ENCODE measurements at regions not wholly inside any gene's neighbourhood (a gene's known extent, or its start where the extent isn't known, plus 50 kb on each side); places are given as distances from the start of the nearest gene placed in this dataset.
"Not testable (repeated sequence)": the region's sequence is repeated elsewhere in the genome, so short reads cannot be mapped to it uniquely, and the experiment has no call there.

DNA sequence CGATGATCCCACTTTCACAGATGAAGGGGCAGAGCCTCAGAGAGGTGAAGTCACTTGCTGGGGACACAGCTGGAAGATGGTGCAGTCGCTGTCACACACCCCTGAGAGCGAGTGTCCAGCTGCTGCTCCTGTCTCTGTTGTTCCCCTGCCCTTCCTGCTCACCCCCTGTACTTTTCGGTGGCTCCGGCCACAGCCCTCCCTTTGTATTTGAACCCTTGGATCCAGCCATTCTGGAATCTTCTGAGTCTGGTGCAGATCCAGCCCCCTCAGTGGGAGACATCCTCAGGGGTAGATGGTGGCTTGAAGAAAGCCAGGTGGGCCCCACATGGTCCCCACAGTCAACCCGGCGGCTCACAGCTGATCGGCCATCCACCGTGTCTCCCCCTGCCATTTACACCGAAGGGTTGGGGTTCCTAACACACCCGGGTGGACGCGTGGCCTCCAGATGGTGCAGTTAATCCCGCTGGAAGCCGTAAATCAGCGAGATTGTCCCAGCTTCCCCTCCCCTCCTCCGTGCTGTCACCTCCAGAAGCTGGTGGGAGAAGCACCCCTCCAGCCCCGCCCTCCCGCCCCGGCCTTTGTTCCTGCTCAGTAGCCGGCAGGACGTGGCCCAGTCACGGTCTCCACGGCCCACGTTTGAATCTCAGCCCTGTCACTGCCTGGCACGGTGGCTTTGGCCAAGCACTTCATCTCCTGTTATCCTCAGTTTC is 204.8 kb downstream of the C9orf50 start:
- DNase-seq (ENCODE audit: low read depth), result no peak

DNA sequence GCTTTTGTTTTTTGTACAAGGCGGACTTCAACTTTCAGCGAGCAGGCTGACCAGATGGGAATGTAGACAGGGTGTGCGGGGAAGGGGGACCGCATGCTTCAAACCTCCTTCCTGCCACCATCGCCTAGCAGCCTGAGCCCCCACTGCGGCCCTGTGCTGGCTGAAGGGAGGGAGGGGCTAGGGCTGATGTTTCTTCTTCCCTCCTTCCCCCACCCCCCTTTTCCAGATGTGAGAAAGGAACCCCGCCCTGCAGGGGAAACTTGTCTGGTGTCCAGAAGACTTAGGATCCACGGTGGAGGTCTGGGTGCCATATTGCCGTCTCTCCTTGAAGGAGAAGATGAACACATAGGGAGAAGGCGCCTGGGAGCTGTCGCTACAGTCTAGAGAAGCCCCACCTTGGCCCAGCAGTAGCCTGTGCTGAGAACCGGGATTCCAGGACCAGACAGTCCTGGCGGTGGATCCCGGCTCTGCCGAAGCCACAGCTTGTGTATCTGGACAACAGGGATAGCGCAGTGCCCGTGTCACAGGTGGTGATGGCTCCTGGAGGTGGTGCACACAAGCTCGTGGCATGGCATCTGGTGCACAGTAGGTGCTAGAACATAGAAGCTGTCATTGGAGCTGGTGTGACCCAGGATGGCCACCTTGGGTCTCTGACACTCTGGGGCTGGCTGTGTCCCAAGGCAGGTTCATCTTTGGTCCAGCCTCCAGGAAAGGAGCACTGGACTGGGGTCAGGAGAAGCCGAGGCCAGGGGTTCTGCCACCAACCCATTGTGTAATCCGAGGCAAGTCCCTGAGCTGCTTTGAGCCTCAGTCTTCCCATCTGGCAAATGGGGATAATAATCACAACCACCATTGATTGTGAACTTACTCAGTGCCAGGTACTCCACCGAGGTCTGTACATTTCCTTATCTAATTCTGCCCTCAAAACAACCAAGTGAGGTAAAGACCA is 205.6 kb downstream of the C9orf50 start:
- no peak for DNase-seq (ENCODE audit: low read depth)

DNA sequence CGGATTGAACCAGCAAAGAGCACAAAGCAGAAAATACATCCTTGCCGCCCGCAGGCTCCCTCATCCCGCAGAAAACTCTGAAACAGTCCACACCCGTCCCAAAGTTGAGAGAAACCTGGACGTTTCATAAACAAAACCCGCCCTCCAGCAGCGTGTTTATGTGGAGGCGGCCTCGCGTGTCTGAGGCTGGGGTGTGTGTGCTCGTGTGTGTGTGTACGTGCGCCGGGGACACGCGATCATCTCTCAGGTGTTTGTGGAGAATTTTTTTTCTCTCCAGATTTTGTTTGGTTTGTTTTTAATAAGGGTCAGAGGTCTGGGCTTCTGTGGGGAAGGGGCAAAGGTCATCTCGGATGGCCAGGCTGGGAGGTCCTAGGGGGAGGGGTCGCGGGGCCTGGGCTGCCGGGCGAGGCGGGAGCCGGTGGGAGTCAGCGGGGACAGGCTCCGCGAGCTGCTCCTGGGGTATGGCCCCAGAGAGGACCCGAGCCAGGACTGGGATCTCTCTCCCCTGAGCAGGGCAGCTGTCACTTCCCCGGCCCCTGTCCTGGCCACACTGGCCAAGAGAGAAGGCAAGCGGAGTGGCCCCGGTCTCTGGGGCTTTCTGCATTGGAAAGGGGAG is 206.4 kb downstream of the C9orf50 start:
- peak; percentile 47 for DNase-seq (ENCODE audit: low read depth)

DNA sequence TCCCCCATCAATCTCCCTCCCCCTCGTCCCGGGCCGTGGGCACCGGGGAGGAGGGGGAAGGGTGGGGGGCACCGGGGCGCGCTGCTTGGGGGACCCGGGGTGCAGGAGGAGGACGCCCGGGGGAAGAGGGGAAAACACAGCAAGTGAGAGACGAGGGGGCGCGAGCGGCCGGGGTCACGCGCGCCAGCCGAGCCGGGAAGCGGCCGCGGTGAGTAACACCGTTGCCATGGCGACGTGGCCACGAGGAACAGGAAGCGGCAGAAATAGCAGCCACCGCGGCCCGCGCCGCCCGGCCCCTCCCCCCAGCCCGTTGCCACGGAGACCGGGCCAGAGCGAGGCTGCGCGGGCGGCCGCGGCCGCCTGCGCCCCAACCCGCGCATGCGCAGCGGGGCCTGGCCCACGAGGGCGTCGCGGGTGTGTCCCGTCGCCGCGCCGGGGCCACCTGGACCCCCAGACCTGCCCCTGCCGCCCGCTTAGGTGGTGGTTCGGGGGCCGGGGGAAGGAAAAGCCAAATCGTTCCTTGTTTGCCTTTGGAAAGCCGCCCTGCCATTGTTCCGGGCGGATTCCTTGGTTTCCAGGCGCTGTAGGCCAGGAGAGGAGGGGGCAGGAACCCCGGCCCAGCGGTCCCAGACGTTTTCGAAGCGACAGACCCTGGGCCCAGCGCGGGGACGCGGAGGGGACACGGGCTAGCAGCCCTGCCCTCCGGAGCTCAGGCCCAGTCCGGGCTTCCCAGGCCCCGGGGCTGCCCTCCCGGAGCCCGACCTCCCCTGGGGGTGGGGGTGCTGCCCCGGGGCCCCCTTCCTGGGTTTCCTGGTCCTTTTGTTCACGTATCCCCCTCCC is 207.1 kb downstream of the C9orf50 start:
- DNase-seq (ENCODE audit: low read depth), result peak; percentile 97

DNA sequence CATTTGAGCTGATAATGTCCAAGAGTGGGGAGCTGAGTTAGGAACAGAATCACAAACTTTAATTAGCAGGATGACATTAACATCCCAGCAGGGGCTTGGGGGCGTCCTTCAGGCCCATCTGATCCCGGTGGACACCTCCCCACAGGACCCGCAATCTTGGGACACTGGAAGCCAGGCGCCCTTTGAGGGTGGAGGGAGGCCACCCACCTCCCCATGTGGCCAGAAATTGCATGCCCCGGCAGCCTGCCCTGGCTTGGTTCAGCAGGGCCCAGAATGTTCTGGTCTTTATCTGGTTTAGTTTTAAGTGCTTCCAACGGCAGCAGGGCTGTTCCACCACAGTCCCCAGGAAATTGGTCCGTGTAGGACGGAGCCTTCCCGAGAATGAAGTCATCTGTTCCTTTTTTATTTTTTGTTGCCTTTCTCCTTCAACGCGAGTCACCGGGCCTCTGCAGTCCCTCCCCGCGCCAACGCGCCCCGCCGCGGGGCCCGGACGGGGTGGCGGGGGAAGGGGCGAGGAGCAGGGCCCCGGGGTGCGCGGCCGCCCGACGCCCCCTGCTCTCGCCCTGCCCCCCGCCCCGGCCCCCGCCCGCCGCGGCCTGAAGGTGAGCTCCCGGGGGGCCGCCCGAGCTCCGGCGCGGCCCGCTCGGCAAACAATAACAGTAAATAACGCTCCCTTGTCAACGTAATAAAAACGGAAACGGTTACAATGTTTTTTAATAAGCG is 207.9 kb downstream of the C9orf50 start:
- peak; percentile 80 for DNase-seq (ENCODE audit: low read depth)

DNA sequence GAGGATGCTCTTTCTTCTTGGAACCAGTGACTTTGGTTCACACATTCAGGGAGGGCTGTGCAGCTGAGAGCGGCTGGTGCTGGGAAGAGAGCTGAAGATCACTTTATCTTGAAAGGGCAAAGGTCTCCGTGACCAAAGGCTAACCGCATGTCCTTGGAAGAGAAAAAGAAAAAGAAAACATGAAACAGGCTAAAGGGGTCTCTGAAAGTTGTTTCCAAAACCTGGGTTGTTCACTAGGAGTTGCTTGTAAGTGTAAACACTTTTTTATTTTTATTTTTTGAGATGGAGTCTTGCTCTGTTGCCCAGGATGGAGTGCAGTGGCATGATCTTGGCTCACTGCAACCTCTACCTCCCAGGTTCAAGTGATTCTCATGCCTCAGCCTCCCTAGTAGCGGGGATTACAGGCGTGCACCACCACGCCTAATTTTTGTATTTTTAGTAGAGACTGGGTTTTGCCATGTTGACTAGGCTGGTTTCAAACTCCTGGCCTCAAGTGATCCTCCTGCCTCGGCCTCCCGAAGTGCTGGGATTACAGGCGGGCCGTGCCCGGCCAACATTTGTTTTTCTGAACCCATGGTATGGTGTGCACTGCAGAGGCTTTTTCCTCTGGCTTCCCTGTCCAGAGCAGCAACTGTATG is 208.6 kb downstream of the C9orf50 start:
- not testable (repeated sequence) for DNase-seq (ENCODE audit: low read depth)

DNA sequence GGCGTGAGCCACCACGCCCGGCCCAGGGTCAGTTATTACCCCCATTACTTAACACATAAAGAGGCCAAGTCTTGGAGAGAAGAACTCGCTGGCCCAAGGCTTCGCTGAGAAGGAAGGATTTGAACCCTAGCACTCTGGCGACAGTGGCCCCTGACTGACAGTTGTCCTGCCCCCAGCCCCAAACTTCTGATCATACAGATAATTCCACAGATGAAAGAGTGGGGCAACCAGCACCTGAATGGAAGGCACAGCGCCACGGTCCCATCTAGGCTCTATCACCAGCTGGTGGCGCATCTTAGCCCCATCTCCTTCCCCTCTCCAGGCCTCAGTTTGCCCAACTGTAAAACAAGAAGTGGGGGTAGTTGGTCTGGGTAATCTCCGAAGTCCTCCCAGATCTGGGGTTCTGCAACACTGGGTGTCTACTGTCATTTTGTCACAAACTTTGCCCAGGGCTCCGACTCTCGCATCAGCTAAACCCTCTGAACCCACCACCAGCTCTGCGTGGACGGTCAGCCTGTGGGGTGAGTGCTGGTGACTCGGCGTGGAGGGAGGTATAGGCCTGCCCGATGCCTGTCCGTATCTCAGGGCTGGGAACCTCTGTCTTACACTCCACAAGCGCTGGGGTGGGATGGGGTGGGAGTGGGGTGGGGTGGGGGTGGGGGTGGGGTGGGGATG is 209.3 kb downstream of the C9orf50 start:
- no peak for DNase-seq (ENCODE audit: low read depth)

DNA sequence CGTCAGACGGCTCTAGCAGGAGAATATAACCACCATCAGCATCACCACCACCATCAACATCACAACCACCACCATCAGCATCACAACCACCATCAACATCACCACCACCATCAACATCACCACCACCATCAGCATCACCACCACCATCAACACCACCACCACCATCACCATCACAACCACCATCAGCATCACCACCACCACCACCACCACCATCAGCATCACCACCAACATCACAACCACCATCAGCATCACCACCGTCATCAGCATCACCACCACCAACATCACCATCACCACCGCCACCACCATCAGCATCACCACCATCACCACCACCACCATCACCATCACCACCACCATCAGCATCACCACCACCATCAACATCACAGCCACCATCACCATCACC is 210.7 kb downstream of the C9orf50 start:
- DNase-seq (ENCODE audit: low read depth), result no peak

DNA sequence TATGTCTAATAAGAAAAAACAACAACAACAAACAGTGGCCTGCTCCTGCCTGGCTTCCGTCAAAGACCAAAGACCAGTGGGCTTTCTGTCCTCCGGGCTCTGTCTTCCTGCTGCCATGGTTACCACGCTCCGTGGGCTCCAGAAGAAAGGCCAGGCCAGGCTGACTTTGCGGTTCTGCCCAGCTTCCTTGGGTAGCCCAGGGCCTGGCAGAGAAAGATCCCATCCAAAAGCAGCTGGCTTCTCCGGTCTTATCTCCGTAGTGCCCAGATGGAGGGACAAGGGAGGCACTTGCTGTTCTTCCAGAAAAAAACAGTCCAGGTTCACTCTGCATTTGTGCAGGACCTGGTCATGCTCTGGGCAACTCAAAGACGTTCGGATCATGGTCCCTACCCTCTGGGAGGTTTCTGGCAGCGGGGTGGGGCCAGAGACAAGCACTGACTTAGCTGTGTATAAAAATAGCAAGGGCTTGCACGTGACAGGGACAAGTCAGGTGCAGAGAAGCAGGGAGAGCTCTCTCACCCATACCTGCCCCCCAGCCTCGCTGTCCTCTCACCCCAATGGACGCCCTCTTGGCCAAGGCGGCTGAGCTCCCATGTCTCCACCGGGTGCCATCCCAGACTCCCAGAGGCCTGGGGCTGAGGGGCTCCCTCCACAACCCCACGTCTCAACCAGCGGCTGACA is 212.2 kb downstream of the C9orf50 start:
- peak; percentile 75 for DNase-seq (ENCODE audit: low read depth)

DNA sequence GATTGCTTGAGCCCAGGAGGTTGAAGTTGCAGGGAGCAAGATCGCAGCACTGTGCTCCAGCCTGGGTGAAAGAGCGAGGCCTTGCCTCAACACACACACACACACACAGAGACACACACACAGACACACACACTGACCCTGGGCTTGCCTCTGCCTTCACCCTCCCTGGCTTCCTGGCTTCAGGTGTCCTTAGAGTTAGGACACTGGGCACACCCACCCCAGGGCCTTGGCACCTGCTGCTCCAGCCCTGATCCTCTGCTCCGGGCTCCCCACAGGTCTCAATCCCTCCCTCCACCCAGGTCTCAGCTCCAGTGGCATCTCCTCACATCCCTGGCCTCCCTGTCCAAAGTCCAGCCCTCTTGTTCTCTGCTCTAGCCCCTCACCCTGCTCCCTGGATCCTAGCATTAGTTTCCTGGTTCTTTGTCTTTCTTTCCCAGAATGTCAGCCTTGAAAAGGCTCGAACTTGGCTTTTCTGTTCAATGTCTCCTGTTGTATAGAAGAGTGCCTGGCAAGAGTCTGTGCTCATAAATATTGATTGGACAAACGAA is 212.9 kb downstream of the C9orf50 start:
- no peak for DNase-seq (ENCODE audit: low read depth)

DNA sequence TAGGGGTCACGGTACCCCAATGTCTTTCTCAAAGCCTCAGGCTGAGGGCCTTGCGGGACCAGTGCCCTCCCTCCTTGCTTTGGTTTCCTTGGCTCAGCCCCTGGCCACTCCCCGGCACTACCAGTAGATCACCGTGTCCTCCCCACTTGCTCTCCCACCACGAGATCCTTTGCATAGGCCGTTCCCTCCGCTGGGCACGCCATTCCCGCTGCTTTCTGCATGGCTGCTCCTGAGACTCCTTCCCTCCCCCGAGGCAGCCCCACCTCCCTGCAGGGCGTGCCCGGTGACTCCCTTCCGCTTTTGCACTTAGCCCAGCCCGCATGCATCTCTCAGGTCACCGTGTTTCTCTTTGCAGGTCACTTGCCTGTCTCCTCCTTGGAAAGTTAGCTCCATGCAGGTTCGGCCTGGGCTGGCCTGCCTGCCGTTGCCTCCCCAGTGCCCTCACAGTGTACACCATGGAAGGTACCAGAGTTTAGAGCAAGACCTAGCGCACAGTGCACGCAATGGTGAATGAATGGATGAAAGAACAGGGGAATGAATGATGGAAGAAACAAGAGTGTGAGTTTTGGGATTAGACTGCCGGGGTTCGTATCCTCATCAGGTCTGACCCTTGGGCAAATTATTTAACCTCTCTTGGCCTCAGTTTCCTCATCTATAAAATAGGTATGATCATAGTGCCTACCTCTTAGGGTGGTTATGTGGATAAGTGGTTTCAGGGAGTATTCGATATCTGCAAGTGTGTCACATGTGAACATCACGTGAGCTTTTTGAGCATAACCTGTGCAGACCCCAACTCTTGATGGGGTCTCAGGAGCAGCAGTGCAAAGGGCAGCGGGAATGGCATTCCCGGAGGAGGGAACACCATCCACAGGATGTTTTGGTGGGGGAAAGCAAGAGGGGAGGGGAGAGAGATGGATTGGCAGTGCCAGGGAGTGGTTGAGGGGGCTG is 214.3 kb downstream of the C9orf50 start:
- DNase-seq (ENCODE audit: low read depth), result no peak

DNA sequence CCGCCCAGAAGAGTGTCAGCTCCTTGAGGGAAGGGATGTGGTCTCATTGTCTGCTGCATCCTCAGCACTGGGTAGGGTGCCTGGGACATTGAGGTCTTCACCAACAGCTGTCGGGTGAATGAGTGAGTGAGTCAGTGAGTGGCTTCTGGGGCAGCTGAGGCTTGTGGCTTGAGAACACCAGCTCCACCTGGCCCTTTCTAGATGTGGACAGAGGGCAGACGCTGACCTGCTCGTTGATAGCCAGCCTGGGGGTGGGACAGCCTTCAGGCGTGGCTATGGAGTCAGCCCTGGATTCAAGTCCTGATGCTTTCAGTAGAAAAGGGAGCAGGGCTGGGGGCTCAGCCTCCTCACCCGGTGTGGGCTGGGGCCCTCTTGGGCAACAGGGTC is 215.1 kb downstream of the C9orf50 start:
- DNase-seq (ENCODE audit: low read depth), result peak; percentile 76

DNA sequence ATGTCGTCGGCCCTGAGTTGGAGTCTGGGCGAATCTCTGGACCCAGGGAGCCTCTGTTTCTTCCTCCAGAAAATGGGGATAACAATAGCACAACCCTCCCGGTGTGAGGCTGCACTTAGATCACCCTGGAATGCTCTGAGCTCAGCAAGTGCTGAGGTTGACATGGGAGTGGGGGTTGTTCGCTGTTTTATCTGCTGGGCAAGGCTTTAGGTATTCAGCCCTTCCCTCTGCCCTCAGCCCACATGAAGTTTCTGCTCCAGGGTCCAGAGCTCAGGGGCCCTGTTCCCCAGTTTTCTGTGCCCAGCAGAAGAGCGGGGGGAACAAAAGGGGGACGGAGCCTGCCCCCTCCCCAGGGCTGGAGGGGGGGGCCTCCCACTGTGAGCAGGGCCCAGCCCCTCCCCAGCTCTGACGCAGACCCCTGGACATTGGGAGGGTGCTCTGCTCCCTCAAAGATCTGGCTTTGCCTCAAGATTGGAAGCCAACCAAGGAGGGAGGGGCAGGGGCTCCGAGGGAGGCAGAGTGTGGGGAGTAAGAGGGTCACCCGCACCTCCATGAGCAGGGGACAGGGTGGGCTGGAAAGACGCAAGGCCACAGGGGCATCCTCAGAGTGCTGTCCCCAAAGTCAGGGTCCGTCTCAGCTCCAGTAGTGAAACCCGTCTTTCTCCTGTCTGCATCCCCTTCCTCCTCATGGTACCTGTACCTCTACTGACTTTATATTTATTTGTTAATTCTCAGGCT is 215.6 kb downstream of the C9orf50 start:
- no peak for DNase-seq (ENCODE audit: low read depth)

DNA sequence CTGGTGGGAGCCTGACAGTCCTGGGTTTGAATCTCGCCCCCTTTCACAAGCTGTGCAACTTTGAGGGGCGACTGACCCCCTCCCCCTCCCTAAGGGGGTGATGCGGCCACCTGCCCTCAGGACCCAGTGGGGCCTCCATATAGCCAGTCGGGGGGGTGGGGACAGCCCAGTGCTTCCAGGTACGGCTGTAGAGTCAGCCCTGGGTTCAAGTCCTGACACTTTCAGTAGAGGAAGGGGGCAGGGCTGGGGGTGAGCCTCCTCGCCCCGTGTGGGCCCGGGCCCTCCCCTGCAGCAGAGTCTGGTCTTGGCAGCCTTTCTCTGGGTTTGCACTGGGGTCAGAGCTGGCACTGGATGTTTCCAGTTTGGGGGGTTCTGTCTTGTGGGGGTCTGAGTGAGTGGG is 216.3 kb downstream of the C9orf50 start:
- DNase-seq (ENCODE audit: low read depth), result no peak

DNA sequence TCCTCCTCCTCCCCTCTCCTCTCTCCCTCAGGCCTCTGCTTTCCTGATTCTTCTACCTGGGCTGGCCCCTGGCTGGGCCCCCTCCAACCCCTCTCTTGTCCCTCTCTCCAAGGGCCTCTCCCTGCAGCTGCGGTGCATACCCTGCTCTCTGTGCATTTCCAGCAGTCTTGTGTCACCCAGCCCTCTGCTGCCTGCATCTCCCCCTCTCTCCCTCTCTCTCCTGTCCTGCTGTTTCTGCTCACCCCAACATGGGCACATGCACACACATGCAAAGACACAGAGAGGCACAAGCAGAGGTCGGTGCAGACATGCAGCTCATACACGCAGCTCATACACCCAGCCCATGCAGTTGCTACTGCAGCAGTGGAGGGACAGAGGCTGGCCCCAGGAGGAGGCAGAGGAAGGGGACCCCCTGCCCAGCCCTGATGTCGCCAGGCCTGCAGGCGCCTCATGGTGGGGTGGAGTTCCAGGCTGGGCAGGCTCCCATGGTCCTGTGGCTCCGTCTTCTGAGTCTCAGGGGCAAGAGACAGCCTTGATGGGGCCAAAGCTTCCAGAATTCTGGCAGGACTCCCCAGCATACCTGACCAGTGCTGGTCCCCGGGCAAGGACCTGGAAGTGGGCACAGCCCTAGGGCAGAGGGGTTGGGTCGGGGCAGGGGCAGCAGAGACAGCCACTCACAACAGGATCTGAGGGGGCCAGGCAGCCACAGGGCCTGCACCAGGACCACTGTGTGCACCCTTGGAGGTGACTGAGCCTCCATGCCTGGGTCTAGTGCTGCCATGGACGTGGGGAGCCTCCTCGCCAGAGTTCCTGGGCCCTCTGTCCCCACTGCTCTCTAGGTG is 216.9 kb downstream of the C9orf50 start:
- DNase-seq (ENCODE audit: low read depth), result no peak

All from myocyte (in vitro differentiated cells).